IPS-18a (cell line): ENCODE measurements at regions not wholly inside any gene's neighbourhood (a gene's known extent, or its start where the extent isn't known, plus 50 kb on each side); places are given as distances from the start of the nearest gene placed in this dataset.

Source experiments
- H3K27ac ChIP-seq: one replicate; pipeline ENCODE4 v1.5.1; 2013; ENCODE audit warnings: low read length
- H3K27me3 ChIP-seq: one replicate; pipeline ENCODE4 v1.6.1; 2013; ENCODE audit warnings: mild to moderate bottlenecking, low read length; ENCODE audit not compliant: control insufficient read depth, insufficient read depth
- H3K36me3 ChIP-seq: one replicate; pipeline ENCODE4 v1.6.1; 2013; ENCODE audit warnings: low read depth, low read length; ENCODE audit not compliant: control insufficient read depth
- H3K4me1 ChIP-seq: one replicate; pipeline ENCODE4 v1.6.1; 2013; ENCODE audit warnings: low read depth, low read length; ENCODE audit not compliant: control insufficient read depth
- H3K4me3 ChIP-seq: one replicate; pipeline ENCODE4 v1.5.1; 2013; ENCODE audit warnings: low read length
- H3K9ac ChIP-seq: one replicate; pipeline ENCODE4 v1.6.1; 2013; ENCODE audit warnings: mild to moderate bottlenecking, low read length, moderate library complexity
- H3K9me3 ChIP-seq: one replicate; pipeline ENCODE4 v1.6.1; 2013; ENCODE audit warnings: low read depth, low read length; ENCODE audit not compliant: control insufficient read depth

DNA sequence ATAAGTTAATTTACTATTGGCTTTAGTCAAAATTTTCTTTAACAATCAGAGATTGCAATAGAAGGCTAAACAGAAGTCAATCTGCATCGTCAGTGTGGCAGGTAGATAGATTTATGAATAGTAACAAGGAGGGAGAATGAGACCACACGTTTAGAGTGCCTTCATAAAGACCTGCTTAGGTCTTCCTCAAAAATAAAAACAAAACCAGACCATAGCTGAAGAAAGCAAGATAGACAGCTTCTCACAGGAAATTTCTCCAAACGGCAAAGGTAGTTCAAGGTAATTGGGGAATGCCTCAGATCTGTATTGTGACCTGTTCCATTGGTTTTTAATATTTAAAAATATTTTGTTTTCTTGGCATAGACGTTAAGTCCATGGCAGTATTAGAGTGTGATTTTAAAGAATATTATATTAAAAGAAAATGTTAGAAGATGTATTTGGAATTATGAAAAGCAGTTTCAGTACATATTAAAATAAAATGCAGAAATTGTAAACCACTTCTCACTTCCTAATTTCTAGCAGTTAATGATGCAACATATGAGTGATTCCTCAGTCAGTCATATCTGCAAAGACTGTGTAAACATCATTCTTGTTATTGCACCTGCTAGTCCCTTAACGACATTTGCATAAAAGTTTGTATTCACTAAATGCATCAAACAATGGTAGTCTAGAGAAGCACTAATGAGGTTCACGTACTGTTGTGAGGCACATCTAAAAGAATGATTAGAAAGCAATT, 278.0 kb downstream of the HLX start:
- no peak overlapping the region for H3K4me3 ChIP-seq
- H3K4me1 ChIP-seq = peaks cover 4% of the 10 kb centered on the region
- H3K27me3 ChIP-seq = no peaks in the 10 kb centered on the region
- H3K9ac ChIP-seq = no peak overlapping the region
- H3K27ac ChIP-seq = no peak overlapping the region
- H3K9me3 ChIP-seq = no peaks in the 10 kb centered on the region
- no peaks in the 10 kb centered on the region for H3K36me3 ChIP-seq

DNA sequence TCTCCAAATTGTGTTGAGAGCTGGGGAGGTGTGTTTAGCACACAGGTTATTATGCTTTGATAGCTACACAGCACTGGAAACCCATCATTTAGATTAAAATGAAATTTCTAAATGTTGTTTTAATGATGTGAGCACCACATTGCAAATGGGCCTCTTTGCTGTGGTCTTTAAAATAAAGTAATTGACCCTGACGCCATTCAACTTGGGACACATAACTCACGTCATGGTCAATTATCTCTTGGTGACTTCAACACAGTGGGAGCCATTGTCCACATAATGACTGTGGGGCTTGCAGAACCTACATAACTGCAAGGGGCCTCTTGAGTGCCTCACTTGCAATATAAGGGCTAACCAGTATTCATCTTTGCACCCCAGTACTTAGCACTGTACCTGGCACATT, 280.4 kb downstream of the HLX start:
- Histone ChIP-seq H3K4me3 (no peak overlapping the region), H3K9ac (no peak overlapping the region), H3K4me1 (peaks cover 14% of the 10 kb centered on the region), H3K27me3 (no peaks in the 10 kb centered on the region), H3K9me3 (no peaks in the 10 kb centered on the region), H3K36me3 (no peaks in the 10 kb centered on the region), H3K27ac (no peak overlapping the region)

DNA sequence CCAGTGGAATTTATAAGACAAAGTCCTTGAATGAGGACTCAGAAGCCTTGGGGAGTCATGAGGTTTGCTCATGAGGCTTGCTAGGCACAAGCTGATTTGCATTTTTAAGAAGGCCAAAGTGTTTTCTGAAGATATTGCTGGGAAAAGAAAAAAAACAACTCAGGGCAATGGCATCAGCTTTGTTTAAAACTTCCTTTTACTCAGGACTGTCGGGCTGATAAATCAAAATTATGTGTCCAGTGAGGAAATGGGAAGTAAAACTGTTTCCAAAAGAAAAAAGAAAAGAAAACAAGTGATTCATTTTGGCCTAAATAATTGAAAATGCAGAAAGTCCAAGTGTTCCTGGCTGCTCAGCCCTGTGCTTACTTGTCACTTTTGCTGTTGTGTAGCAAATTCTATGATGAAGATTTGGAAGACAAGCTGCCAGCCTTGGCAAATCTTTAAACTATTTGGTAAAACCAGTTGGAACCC, 282.4 kb downstream of the HLX start:
- Histone ChIP-seq H3K27ac (no peak overlapping the region), H3K9me3 (no peaks in the 10 kb centered on the region), H3K4me1 (peaks cover 14% of the 10 kb centered on the region)

GRCh38 chr1:221162352-221162751, 283.1 kb downstream of the HLX start:
- H3K27ac ChIP-seq = no peak overlapping the region
- no peaks in the 10 kb centered on the region for H3K27me3 ChIP-seq
- no peak overlapping the region for H3K4me3 ChIP-seq
- no peaks in the 10 kb centered on the region for H3K36me3 ChIP-seq
- H3K4me1 ChIP-seq = peaks cover 14% of the 10 kb centered on the region
- no peak overlapping the region for H3K9ac ChIP-seq
- H3K9me3 ChIP-seq = no peaks in the 10 kb centered on the region

More for the DNA sequence above, 282.4 kb downstream of the HLX start:
- H3K36me3 ChIP-seq = no peaks in the 10 kb centered on the region
- no peak overlapping the region for H3K9ac ChIP-seq
- H3K27me3 ChIP-seq = no peaks in the 10 kb centered on the region
- H3K4me3 ChIP-seq = no peak overlapping the region

- peaks cover 14% of the 10 kb centered on the region for H3K4me1 ChIP-seq
- H3K9me3 ChIP-seq = no peaks in the 10 kb centered on the region
- H3K36me3 ChIP-seq = no peaks in the 10 kb centered on the region
- no peak overlapping the region for H3K4me3 ChIP-seq
- no peak overlapping the region for H3K9ac ChIP-seq
- H3K27me3 ChIP-seq = no peaks in the 10 kb centered on the region
- H3K27ac ChIP-seq = no peak overlapping the region
These were observed 283.7 kb downstream of the HLX start for GRCh38 chr1:221162939-221163338.

- H3K4me1 ChIP-seq = peaks cover 16% of the 10 kb centered on the region
- no peak overlapping the region for H3K9ac ChIP-seq
- H3K4me3 ChIP-seq = no peak overlapping the region
- H3K27ac ChIP-seq = no peak overlapping the region
- no peaks in the 10 kb centered on the region for H3K9me3 ChIP-seq
- no peaks in the 10 kb centered on the region for H3K27me3 ChIP-seq
- H3K36me3 ChIP-seq = no peaks in the 10 kb centered on the region
These were observed 284.8 kb downstream of the HLX start for GRCh38 chr1:221164029-221164428.

DNA sequence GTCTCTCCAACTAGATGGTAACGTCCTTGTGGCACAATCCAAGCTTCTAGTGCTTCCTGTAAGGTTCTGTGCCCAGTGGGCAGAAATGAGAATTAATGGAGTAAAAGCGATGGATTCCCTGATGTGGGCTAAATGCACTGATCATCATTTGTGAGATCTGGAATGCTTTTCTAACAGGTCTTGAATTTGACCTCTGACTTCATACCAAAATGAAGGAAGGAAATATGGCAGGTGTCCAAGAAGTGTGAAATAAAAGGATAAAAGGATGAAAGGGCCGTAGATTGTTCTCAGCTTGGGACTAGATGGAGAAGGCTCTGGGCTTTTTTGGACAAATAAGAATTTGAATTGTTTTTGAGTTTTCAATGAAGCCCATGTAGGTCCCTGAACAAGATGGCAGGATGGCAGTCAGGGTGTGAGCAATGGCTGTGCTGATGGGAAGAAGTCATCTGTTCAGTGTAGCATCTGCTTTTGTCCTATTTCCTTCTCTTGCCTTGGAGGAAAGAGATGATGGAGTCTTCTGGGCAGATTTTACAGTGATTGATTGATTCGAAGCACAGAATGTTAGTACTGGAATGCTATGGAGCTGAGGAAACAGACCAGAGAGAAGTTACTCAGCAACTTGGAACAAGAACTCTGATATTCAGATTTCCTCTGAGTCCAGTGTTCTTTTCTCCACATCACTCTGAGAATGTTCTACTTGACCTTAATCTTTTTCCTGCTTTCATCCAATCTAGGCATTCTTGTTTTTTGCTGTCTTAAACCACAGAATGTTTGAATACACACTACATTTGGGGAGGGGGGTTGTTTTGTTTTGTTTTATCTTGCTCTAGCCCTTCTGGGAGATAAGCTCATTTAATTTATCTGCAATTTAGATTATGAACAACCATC, 286.0 kb downstream of the HLX start:
- H3K9me3 ChIP-seq = no peaks in the 10 kb centered on the region
- H3K4me3 ChIP-seq = no peak overlapping the region
- no peak overlapping the region for H3K27ac ChIP-seq
- no peak overlapping the region for H3K9ac ChIP-seq
- H3K4me1 ChIP-seq = peaks cover 28% of the 10 kb centered on the region
- no peaks in the 10 kb centered on the region for H3K36me3 ChIP-seq
- H3K27me3 ChIP-seq = no peaks in the 10 kb centered on the region

DNA sequence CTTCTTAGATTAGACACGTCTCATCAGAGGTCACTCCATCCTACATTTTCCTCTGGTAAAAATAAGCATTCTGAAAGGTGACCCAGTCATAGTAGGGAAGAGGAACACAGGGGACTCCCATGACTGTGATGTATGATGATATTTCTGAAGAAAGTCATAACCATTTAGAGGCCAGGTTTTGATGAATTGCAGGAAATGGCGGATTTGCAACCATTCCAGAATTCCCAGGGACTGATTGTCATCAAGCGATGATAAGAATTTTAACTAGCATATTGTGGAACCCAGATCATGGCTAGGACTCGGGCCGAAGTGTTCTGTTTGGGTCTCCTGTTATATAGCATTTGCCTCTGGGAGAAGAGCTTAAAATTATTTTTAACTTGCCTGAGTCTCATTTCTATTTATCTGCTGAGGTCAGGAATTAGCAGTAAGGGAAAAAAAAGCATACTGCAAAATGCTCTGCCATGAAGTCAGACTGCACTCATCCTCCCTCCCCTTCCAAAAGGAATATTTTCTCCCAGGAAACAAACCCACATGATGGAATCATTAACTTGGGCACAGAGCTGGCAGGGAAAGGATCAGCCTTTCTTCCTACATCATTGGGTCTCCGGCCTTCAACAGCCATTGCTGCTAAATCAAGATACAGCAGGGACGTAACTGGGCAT, 286.7 kb downstream of the HLX start:
- no peak overlapping the region for H3K4me3 ChIP-seq
- H3K36me3 ChIP-seq = no peaks in the 10 kb centered on the region
- peaks cover 29% of the 10 kb centered on the region for H3K4me1 ChIP-seq
- H3K27ac ChIP-seq = no peak overlapping the region
- no peaks in the 10 kb centered on the region for H3K9me3 ChIP-seq
- no peaks in the 10 kb centered on the region for H3K27me3 ChIP-seq
- H3K9ac ChIP-seq = no peak overlapping the region

DNA sequence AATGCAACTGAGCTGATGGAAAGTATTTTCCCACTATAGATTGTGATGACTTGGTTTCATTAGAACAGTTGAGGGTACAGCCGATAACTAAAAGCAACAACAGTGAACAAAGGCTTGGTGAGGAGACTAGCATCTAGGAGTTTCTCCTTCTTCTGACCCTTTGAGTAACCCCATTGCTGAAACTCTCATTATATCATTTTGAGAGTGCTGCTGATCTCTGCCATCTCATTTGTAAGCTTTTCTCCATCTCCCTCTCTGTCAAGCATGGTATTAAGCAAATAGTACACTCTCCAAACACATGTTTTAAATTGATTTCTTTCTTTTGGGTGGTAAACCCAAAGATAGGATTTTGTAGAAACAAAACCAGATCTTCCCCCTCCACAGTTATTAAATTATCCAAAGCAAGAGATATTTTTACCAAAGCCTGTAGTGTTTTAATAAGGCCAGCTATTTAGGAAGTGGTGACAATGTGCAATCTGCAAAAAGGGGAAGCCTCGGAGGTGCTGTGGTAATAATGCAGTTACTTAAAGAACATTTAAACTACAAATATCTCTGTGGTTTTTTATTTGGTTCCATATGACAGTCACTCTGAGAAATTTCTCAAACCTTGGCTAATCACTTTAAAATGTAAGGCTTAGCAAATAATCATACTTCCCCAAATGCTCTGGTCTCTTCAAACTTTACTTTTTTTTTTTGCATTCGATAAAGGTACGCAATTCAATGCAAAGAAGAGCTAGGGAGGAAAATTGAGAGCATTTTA, 287.5 kb downstream of the HLX start:
- H3K9me3 ChIP-seq = no peaks in the 10 kb centered on the region
- H3K9ac ChIP-seq = no peak overlapping the region
- H3K4me1 ChIP-seq = peaks cover 29% of the 10 kb centered on the region
- H3K27me3 ChIP-seq = no peaks in the 10 kb centered on the region
- H3K36me3 ChIP-seq = no peaks in the 10 kb centered on the region
- H3K27ac ChIP-seq = no peak overlapping the region
- H3K4me3 ChIP-seq = no peak overlapping the region

- Histone ChIP-seq H3K36me3 (no peaks in the 10 kb centered on the region), H3K9me3 (no peaks in the 10 kb centered on the region), H3K9ac (no peak overlapping the region), H3K27me3 (no peaks in the 10 kb centered on the region), H3K4me1 (peaks cover 15% of the 10 kb centered on the region), H3K27ac (peak overlapping the region; percentile 56), H3K4me3 (no peak overlapping the region)
These were observed 290.2 kb downstream of the HLX start for GRCh38 chr1:221169447-221169889.

GRCh38 chr1:221170171-221170570, 290.9 kb downstream of the HLX start:
- Histone ChIP-seq H3K36me3 (no peaks in the 10 kb centered on the region), H3K9me3 (no peaks in the 10 kb centered on the region), H3K27me3 (no peaks in the 10 kb centered on the region), H3K27ac (no peak overlapping the region), H3K9ac (no peak overlapping the region), H3K4me3 (no peak overlapping the region), H3K4me1 (peaks cover 15% of the 10 kb centered on the region)
